ENCODE measurements at regions not wholly inside any gene's neighbourhood (a gene's known extent, or its start where the extent isn't known, plus 50 kb on each side); places are given as distances from the start of the nearest gene placed in this dataset.

GRCh38 chr2:150358468-150358807, 129.0 kb downstream of the RND3 start:
- TF ChIP-seq EZH2 (IDR thresholded peaks at IDR 0.05; ENCODE audit: low read length) = no peak
- TF ChIP-seq, protein P1, sequence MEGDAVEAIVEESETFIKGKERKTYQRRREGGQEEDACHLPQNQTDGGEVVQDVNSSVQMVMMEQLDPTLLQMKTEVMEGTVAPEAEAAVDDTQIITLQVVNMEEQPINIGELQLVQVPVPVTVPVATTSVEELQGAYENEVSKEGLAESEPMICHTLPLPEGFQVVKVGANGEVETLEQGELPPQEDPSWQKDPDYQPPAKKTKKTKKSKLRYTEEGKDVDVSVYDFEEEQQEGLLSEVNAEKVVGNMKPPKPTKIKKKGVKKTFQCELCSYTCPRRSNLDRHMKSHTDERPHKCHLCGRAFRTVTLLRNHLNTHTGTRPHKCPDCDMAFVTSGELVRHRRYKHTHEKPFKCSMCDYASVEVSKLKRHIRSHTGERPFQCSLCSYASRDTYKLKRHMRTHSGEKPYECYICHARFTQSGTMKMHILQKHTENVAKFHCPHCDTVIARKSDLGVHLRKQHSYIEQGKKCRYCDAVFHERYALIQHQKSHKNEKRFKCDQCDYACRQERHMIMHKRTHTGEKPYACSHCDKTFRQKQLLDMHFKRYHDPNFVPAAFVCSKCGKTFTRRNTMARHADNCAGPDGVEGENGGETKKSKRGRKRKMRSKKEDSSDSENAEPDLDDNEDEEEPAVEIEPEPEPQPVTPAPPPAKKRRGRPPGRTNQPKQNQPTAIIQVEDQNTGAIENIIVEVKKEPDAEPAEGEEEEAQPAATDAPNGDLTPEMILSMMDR (optimal IDR thresholded peaks at IDR 0.05 in 1 of 3, IDR thresholded peaks at IDR 0.05 in 1 of 3, conservative IDR thresholded peaks at IDR 0.05 in 1 of 3; ENCODE audit: extremely low read depth in 1 of 3, insufficient read depth in 2 of 3, low read length in 3 of 3) = no peak
- H3K27ac ChIP-seq (ENCODE audit: control insufficient read depth, insufficient read depth, low read length) = no peak overlapping the region

DNA sequence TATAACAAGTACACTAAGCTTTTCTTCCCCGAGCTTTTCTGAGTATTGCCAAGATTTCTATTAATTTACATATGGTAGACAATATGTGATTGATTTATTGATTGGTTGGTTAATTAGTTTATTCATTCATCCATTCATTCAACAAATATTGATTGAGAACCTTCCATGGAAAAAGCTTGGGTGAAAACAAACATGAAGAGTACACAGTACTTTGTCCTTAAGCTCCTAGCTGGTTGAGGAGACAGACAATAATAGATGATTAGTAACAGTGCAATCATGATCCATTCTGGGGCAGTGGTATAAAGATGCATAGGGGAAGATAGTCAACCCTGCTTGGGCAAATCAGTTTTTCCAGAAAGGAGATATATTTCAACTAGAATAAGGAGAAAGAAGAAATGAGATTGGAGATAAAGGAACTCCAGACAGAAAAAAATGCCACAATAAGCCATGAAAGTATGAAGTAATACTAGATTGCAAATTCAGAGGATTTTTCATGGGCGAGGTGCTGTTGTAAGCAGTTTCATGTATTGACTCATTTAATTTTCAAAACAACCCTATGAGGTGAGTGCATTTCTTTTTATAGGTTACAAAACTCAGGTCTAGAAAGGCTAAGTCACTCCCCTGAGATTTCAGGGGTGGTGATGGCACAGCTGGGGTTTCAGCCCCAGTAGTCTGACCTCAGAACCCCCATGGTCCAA, 129.5 kb downstream of the RND3 start:
- Histone ChIP-seq H3K9me3 (ENCODE audit: control insufficient read depth, low read depth, low read length) (no peaks in the 10 kb centered on the region), H3K36me3 (ENCODE audit: control insufficient read depth in 2 of 2, extremely low read depth in 1 of 2, insufficient read depth in 2 of 2, low read length in 2 of 2) (no peaks in the 10 kb centered on the region), H3K27me3 (ENCODE audit: control insufficient read depth, extremely low read depth, insufficient read depth, low read length) (no peaks in the 10 kb centered on the region), H3K4me2 (ENCODE audit: control insufficient read depth, extremely low read depth, insufficient read depth, low read depth, low read length) (no peak overlapping the region), H3K79me2 (ENCODE audit: control insufficient read depth, insufficient read depth, low read length) (no peaks in the 10 kb centered on the region), H3K27ac (ENCODE audit: control insufficient read depth, insufficient read depth, low read length) (no peak overlapping the region), H4K20me1 (ENCODE audit: control insufficient read depth, extremely low read depth, insufficient read depth, low read length) (no peaks in the 10 kb centered on the region), H3K4me3 (ENCODE audit: control insufficient read depth in 2 of 3, extremely low read depth in 1 of 3, insufficient read depth in 2 of 3, low read depth in 1 of 3, low read length in 3 of 3) (no peak overlapping the region), H3K9ac (ENCODE audit: control insufficient read depth, extremely low read depth, insufficient read depth, low read length) (no peak overlapping the region), H3K9me1 (ENCODE audit: control insufficient read depth, extremely low read depth, insufficient read depth, low read length) (no peaks in the 10 kb centered on the region), H2AFZ (ENCODE audit: control insufficient read depth, low read length) (no peak overlapping the region), H3K4me1 (ENCODE audit: control insufficient read depth, extremely low read depth, insufficient read depth, low read length) (no peaks in the 10 kb centered on the region)
- DNase-seq (ENCODE audit: low read depth, low spot score) (no peak), FAIRE-seq (no peak)
- TF ChIP-seq EZH2 (IDR thresholded peaks at IDR 0.05; ENCODE audit: low read length) = no peak
- TF ChIP-seq, protein P1 (optimal IDR thresholded peaks at IDR 0.05 in 1 of 3, IDR thresholded peaks at IDR 0.05 in 1 of 3, conservative IDR thresholded peaks at IDR 0.05 in 1 of 3; ENCODE audit: extremely low read depth in 1 of 3, insufficient read depth in 2 of 3, low read length in 3 of 3) = no peak
- dilution Hi-C loops (cut with MboI; ENCODE audit: extremely low pct_ligation_motif_present, low sequenced_read_pairs) = no loop called here

More at GRCh38 chr2:150358468-150358807, 129.0 kb downstream of the RND3 start:
- H3K36me3 ChIP-seq (ENCODE audit: control insufficient read depth in 2 of 2, extremely low read depth in 1 of 2, insufficient read depth in 2 of 2, low read length in 2 of 2) = no peaks in the 10 kb centered on the region
- dilution Hi-C loops (cut with MboI; ENCODE audit: extremely low pct_ligation_motif_present, low sequenced_read_pairs) = no loop called here
- no peaks in the 10 kb centered on the region for H4K20me1 ChIP-seq (ENCODE audit: control insufficient read depth, extremely low read depth, insufficient read depth, low read length)
- no peaks in the 10 kb centered on the region for H3K4me1 ChIP-seq (ENCODE audit: control insufficient read depth, extremely low read depth, insufficient read depth, low read length)
- H3K79me2 ChIP-seq (ENCODE audit: control insufficient read depth, insufficient read depth, low read length) = no peaks in the 10 kb centered on the region
- no peak overlapping the region for H2AFZ ChIP-seq (ENCODE audit: control insufficient read depth, low read length)
- no peak overlapping the region for H3K4me3 ChIP-seq (ENCODE audit: control insufficient read depth in 2 of 3, extremely low read depth in 1 of 3, insufficient read depth in 2 of 3, low read depth in 1 of 3, low read length in 3 of 3)
- no peaks in the 10 kb centered on the region for H3K27me3 ChIP-seq (ENCODE audit: control insufficient read depth, extremely low read depth, insufficient read depth, low read length)
- DNase-seq (ENCODE audit: low read depth, low spot score) (no peak), FAIRE-seq (no peak)
- no peaks in the 10 kb centered on the region for H3K9me3 ChIP-seq (ENCODE audit: control insufficient read depth, low read depth, low read length)
- H3K9ac ChIP-seq (ENCODE audit: control insufficient read depth, extremely low read depth, insufficient read depth, low read length) = no peak overlapping the region
- H3K4me2 ChIP-seq (ENCODE audit: control insufficient read depth, extremely low read depth, insufficient read depth, low read depth, low read length) = no peak overlapping the region
- H3K9me1 ChIP-seq (ENCODE audit: control insufficient read depth, extremely low read depth, insufficient read depth, low read length) = no peaks in the 10 kb centered on the region

All from keratinocyte (primary cell).